ENCODE measurements at regions not wholly inside any gene's neighbourhood (a gene's known extent, or its start where the extent isn't known, plus 50 kb on each side); places are given as distances from the start of the nearest gene placed in this dataset.

DNA sequence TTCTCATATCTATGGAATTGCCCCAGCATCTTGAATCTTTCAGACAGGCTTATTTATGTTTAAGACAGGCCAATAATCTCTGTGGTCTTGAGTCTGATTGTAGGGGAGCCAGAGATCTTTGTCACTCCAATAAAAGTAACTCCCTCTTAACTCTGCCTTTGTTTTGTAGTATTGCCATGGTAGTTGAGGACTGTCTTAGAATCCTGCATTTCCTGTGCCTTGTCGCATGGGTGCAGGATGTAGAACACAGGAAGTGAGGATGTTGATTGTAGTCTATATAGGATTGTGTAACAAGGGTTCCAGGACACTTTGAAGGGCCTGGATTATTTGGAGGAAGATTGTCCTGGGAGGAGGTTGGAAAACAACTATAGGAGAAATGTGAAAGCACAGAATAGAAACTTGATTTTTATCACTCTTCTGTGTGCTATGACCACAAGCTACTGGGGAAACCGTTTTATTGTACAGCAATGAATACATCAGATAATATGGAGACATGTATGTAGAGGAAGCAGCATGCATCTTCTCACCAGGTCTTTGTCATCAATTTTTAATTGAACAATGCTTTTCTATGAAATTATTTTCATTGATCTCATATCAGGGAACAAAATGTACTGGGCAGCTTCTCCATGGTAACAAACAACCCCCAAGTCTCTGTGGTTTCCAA lies 411.7 kb downstream of the FGF9 start:
- no TSS peak for BruUV-seq (replicated peaks)
- H2AFZ ChIP-seq (ENCODE audit: low read depth, low read length) = no peak overlapping the region
- H3K9me3 ChIP-seq (replicated peaks; ENCODE audit: control insufficient read depth, insufficient read depth, low read depth, low read length) = no peaks in the 10 kb centered on the region
- DNase-seq (ENCODE audit: extremely low read depth in 1 of 4, low spot score in 3 of 4) (no peak), ATAC-seq (no peak), FAIRE-seq (no peak)
- no peak overlapping the region for H3K27ac ChIP-seq (ENCODE audit: extremely low read depth, low read depth, low read length)
- ChIA-PET CTCF (ENCODE audit: low intra/inter-chr PET ratio) (no interaction called here), POLR2A (interaction anchor here (0.6 kb wide), 1 partner anchor 207 kb away, joined by 3 read pairs; no protein-coding TSS in a partner anchor)
- H3K9ac ChIP-seq (ENCODE audit: insufficient read depth in 1 of 2, low read depth in 2 of 2, low read length in 2 of 2) = no peak overlapping the region
- no peaks in the 10 kb centered on the region for H3K9me1 ChIP-seq (ENCODE audit: control insufficient read depth, insufficient read depth, low read length)
- H3K4me2 ChIP-seq (ENCODE audit: insufficient read depth, low read length) = no peak overlapping the region
- H3K4me3 ChIP-seq = no peak overlapping the region
- H3K4me1 ChIP-seq (replicated peaks in 1 of 2; ENCODE audit: control insufficient read depth in 2 of 2, insufficient read depth in 2 of 2, low read length in 2 of 2) = no peaks in the 10 kb centered on the region
- no peaks in the 10 kb centered on the region for H4K20me1 ChIP-seq (replicated peaks; ENCODE audit: control insufficient read depth, insufficient read depth, low read length)
- H3K36me3 ChIP-seq (ENCODE audit: control insufficient read depth, insufficient read depth, low read length) = no peaks in the 10 kb centered on the region
- no peaks in the 10 kb centered on the region for H3K79me2 ChIP-seq (ENCODE audit: control insufficient read depth, insufficient read depth, low read length)
- in situ Hi-C loops (cut with MboI) = no loop called here
- WGBS (ENCODE audit: insufficient coverage, low coverage, missing lambda C conversion rate) = 0% methylated on average over 2 of the region's 2 CpGs
- intact Hi-C loops (cut with micrococcal nuclease) = no loop called here
- H3K27me3 ChIP-seq (ENCODE audit: control insufficient read depth in 2 of 2, insufficient read depth in 2 of 2, low read length in 2 of 2) = peaks cover 0 to 5% of the 10 kb centered on the region in 2 experiments; a peak in 1 of 5 replicates
- TF ChIP-seq TCF3 (CRISPR knock-in tag; IDR thresholded peaks at IDR 0.05) (no peak), NFATC3 (IDR thresholded peaks at IDR 0.05) (no peak), CHD1 (IDR thresholded peaks at IDR 0.05; ENCODE audit: low read length) (no peak), HMGN3 (IDR thresholded peaks at IDR 0.05; ENCODE audit: borderline replicate concordance, extremely low read depth, insufficient read length, low read depth, low read length) (no peak), CAMTA2 (CRISPR knock-in tag; conservative IDR thresholded peaks at IDR 0.05) (no peak), MECOM (CRISPR knock-in tag; IDR thresholded peaks at IDR 0.05) (no peak), CXXC5 (CRISPR knock-in tag; IDR thresholded peaks at IDR 0.05) (no peak)
